HL-60/S4 treated with retinoic acid at 250 ng/mL for 4 days and 3 days (cell line): ENCODE measurements at regions not wholly inside any gene's neighbourhood (a gene's known extent, or its start where the extent isn't known, plus 50 kb on each side); places are given as distances from the start of the nearest gene placed in this dataset.

Experiments used
- in situ Hi-C: fragments of 300-500 bp; cut with MboI; formaldehyde crosslinking; loops from 2 replicates; pipeline ENCODE4 v1.7.0; 2022; ENCODE audit warnings: low sequenced_read_pairs

- in situ Hi-C loops, result no loop called here
Observed at GRCh38 chr11:80586464-80586863, 1145.6 kb upstream of the TENM4 start.

GRCh38 chr11:80584661-80585060, 1143.8 kb upstream of the TENM4 start:
- in situ Hi-C loops, result no loop called here

DNA sequence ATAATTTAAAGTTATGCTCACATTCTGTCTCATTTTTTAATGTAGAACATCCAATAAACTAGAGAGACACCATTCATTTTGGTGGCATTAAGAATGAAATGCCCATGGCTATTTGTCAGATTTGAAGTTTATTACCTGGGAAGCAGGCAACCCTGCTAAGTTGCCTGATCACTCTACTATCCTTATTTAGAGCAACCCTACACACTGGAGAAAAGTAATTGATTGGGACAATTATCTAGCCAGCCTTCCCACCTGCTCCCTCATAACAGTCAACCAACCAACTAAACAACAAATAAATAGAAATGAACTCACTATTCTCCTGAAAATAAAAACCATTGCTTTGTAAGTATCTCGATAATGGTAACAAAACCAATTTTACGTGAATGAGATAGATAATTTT, 1129.0 kb upstream of the TENM4 start:
- in situ Hi-C loops, result no loop called here

DNA sequence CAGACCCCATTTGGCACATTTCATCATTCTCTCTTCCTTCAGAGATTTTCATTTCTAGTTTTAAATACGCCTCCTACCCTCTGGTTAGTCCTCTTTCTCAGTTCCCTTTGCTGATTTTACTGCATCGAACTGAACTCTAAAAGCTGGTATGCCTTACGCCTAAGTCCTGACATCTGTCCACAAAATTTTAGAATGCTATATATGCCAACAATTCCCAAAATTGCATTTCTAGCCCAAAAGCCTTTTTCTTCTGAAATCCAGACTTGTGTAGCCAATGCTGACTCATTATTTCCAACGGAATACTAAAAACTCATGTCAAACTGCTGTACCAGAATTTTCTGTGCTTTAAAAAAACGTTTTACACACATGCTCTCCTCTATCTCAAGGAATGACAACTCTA, 1124.4 kb upstream of the TENM4 start:
- in situ Hi-C loops, result no loop called here

DNA sequence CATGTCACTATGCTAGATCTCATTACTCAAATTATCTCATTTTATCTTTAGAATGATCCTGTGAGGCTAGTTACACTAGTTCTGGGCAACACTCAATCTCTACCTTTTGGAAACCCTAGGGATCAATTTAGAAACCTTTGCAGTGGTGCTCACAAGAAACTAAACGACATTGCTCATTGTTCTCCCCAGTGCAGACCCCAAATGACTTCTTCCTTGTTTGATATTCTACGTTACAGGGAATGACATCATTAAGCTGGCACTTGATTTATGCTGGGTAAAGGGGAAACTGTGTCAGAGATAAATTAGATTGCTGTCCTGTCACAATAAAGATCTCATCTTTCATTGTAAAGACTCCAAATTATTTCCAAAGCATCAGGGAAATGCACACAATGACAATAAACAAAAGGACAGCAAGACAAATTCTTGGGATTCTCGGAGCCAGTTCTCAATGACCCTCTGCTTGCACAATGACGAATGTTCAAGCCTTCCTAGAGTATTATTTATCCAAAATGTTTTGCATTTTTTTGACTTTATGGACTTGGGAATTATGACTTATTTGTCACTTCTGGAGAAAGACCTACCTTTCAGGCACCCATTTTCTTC, 1121.8 kb upstream of the TENM4 start:
- in situ Hi-C loops, result no loop called here

GRCh38 chr11:80559942-80560341, 1119.1 kb upstream of the TENM4 start:
- in situ Hi-C loops, result no loop called here

DNA sequence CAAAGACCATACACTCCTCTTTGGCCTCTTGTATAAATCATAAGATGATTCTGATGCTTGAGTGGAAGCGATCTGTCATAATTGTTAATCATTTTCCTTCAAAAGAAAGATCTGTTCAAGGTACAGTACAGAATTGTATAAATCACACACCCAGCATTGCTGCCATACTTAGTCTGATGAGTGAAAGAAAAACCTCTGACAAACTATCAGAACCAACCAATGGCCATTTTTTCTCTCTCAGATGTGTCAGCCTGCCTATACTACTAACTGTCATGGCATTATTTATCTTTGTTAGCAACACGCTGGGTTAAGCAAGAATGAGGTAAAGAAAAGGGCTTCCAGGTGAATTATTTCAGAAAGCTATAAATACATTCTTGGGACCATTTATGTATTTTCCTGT, 1112.7 kb upstream of the TENM4 start:
- in situ Hi-C loops, result no loop called here

GRCh38 chr11:80542704-80543103, 1101.9 kb upstream of the TENM4 start:
- in situ Hi-C loops, result no loop called here

DNA sequence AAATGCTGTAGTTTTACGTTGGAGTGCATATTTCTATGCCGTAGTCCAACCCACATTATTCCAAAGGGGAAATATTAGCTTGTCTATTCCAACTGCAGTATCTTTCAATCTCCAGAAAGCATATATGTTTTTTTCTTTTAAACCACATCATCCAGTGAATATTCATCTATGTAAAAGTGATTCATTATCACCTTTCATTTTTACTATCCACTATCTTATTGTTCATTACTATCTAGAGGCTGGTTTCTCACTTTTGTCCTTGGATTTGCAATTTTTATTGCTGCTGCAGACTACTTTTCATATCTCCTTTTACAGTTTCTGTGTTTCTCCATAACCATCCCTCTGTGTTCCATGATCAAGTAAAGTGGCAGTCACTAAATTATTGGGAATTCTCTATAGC, 1097.2 kb upstream of the TENM4 start:
- in situ Hi-C loops, result no loop called here

GRCh38 chr11:80533463-80533862, 1092.6 kb upstream of the TENM4 start:
- in situ Hi-C loops, result no loop called here

GRCh38 chr11:80532633-80533232, 1091.9 kb upstream of the TENM4 start:
- in situ Hi-C loops, result no loop called here

- in situ Hi-C loops, result no loop called here
Observed at GRCh38 chr11:80529726-80530125, 1088.9 kb upstream of the TENM4 start.

DNA sequence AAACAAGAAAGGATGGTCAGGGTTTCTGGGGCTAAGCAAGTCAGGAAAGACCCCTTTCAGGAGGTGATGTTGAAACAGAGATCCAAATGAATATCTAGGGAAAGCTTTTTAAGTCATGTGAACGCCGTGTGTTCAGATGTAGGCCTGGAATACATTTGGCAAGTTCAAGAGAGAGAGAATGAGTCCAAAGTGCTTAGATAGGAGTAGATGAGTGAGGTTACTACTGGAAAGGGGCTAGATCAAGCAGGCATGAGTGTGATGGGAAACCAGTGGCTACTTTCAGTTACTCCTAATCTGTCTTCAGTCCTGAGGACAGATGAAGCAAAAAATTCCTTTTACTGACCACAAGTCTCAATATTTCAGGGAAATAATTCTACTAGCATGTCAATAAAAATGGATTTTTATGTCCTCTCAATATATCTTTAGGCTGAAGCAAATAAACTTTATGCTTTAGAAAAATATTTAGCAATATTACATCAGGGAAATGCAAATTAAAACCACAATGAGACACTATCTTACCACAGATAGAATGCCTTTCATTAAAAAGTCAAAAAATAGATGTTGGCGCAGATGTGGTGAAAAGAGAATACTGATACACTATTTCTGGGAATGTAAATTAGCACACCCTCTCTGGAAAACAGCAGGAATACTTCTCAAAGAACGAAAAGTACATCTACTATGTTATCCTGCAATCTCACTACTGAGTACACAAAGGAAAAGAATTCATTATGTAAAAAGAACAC, 1085.0 kb upstream of the TENM4 start:
- in situ Hi-C loops, result no loop called here

- in situ Hi-C loops, result no loop called here
Observed at GRCh38 chr11:80524349-80524748, 1083.5 kb upstream of the TENM4 start.

- in situ Hi-C loops, result no loop called here
Observed at GRCh38 chr11:80523057-80523456, 1082.2 kb upstream of the TENM4 start.

DNA sequence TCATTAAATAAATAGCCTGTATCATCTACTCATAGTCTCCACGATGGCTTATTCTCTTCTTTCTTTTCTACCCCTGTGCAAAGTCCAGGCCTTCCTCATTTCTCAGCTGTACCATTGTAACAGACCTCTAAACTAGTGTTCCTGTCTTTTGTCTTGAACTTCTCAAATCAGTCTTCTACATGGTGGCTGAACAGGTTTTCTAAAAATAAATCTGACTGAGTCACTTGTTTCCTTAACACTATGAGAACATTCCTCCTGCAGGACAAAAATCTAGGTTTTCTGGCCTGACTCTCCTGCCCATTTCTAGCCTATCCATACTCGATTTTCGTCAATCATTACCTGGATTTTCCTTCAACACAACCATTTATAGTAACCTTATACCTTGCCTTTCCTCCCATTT, 1080.8 kb upstream of the TENM4 start:
- in situ Hi-C loops, result no loop called here

- in situ Hi-C loops, result no loop called here
Observed at GRCh38 chr11:80520507-80520887, 1079.7 kb upstream of the TENM4 start.

GRCh38 chr11:80519596-80520506, 1079.0 kb upstream of the TENM4 start:
- in situ Hi-C loops, result no loop called here

DNA sequence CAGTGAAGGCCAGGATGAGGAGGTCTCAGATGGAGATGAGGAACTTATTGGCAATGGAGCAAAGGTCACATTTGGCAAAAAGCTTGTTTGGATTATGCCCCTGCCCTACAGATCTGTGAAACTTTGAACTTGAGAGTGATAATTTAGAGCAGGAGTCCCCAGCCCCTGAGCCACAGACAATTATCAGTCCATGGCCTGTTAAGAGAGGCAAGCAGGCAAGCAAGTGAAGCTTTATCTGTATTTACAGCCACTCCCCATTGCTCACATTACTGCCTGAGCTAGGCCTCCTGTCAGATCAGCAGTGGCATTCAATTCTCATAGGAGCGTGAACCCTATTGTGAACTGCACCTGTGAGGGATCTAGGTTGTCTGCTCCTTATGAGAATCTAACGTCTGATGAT, 1076.9 kb upstream of the TENM4 start:
- in situ Hi-C loops, result no loop called here

DNA sequence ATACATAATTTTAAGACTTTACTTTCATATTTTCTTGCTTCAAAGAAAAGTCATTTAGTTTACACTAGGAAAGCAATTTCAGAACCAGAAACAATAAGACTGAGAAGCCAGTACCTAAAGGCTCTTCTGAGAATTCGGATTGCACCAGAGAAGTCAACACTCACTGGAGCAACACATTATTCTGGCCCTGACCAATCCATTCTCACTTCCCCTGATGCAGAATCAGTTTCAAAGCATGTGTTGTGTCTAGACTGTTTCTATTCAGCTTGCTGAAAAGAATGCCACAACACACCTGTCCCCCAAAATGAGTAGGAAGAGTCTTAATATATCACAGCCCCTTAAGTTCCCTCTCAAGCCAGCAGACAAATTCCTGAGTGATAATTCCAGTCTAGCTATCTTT, 1074.3 kb upstream of the TENM4 start:
- in situ Hi-C loops, result no loop called here

GRCh38 chr11:80512491-80512890, 1071.7 kb upstream of the TENM4 start:
- in situ Hi-C loops, result no loop called here
